ENCODE measurements at regions not wholly inside any gene's neighbourhood (a gene's known extent, or its start where the extent isn't known, plus 50 kb on each side); places are given as distances from the start of the nearest gene placed in this dataset.

- DNase-seq (ENCODE audit: low read depth) = no peak
These were observed 289.8 kb upstream of the KLF6 start for GRCh38 chr10:4074545-4075407.

DNA sequence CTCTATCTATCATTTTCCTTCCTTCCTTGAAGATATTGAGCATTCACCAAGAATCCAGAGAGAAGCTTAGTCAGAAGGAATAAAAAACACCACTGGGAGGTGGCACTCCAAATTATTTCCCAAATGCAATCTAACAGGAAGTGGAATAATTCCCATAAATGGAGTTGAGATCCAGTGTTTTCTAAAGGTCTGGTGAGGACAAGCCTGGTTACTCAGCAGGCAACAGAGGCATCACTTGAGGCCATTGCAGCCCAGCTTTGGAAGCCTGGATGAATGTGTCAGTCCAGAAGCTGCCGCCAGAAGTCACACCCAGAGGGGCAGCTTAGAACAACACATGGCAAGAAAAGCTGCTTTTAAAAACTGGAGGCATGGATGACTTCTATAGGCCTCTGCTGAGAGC lies 288.9 kb upstream of the KLF6 start:
- no peak for DNase-seq (ENCODE audit: low read depth)

DNA sequence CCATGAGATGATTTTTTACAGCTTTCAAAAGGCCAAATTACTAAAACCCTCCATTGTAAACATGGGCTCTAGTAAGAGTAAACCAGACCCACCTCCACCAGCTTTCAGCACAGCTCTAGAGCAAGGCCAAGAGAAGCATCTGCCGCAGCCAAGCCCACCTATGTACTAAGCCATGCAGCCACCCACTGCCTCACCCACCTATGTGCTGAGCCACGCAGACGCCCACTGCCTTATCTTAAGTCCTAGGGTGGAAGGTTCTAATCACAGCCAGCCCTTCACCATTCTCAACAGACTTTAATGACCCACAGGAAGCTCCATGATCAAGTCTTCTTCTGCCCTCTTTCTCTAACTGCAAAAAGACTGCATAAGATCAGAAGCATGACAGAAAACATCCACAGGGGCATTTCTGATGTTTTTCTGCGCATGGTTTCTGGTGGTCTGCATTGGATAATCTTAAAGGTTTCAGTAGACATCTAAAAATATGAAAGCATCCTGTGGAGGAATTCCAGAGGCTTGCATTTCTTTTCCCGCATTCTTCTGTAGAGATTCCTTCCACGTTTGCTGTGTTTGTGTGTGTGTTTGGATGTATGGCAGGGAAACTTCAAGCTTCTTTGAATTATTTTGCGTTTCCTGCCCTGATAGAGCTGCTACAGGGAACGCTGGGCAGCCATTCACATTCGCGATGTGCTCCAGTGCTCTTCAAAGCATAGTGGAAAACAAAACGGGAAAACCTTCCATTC lies 286.1 kb upstream of the KLF6 start:
- no peak for DNase-seq (ENCODE audit: low read depth)

- DNase-seq (ENCODE audit: low read depth) = no peak
These were observed 285.2 kb upstream of the KLF6 start for GRCh38 chr10:4070184-4070583.

DNA sequence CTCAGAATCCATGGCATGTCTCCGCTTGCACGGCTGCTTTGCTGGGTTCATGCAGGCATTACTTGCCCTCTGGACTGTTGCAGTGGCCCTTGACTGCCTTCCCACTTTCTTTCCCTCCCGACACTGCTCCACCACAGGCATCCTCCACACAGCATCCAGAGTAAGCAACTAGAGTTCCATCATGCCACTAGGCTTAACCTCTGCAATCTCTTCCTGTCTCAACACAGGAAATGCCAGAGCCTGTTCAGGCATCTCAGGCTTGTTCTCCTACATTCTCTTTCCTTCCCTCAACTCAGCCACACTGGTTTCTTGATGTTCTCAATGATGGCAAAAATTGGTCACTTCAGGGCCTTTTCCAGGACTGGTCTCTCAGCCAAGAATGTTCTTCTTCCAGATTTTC lies 284.5 kb upstream of the KLF6 start:
- DNase-seq (ENCODE audit: low read depth) = no peak

- no peak for DNase-seq (ENCODE audit: low read depth)
These were observed 283.6 kb upstream of the KLF6 start for GRCh38 chr10:4068629-4069028.

GRCh38 chr10:4067931-4068561 lies 283.0 kb upstream of the KLF6 start:
- no peak for DNase-seq (ENCODE audit: low read depth)

- no peak for DNase-seq (ENCODE audit: low read depth)
These were observed 282.5 kb upstream of the KLF6 start for GRCh38 chr10:4067531-4067930.

GRCh38 chr10:4066581-4067390 lies 281.8 kb upstream of the KLF6 start:
- DNase-seq (ENCODE audit: low read depth) = no peak

DNA sequence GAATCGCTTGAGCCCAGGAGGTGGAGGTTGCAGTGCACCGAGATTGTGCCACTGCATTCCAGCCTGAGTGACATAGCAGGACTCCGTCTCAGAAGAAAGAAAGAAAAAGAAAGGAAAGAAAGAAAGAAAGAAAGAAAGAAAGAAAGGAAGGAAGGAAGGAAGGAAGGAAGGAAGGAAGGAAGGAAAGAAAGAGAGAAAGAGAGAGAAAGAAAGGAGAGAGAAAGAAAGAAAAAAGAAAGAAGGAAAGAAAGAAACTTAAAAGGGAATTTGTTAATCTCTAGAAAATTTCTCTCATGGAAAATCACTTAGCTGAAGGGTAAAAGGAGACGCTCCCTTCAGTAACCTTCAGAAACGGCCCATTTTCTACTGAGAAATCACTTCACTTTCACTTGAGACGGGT lies 279.5 kb upstream of the KLF6 start:
- no peak for DNase-seq (ENCODE audit: low read depth)

DNA sequence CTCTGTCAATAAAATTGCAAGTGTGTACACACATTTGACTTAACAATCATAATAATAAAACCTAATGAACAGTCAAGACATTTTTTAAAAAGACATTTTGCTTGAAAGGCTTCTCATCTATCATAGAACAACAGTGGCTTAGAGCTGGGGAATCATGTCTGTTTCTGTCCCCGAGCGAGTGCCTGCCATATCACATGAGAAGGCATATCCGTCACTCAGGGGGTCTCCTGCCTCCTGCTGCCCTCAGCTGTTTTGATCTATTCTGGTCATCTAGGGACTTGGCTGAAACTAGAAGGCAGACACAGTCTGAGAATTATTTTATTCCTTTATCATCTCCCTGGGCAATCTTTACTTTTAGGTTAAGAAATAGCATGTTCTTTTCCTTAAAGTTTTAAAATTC lies 278.7 kb upstream of the KLF6 start:
- no peak for DNase-seq (ENCODE audit: low read depth)

- no peak for DNase-seq (ENCODE audit: low read depth)
These were observed 277.7 kb upstream of the KLF6 start for GRCh38 chr10:4062751-4063150.

DNA sequence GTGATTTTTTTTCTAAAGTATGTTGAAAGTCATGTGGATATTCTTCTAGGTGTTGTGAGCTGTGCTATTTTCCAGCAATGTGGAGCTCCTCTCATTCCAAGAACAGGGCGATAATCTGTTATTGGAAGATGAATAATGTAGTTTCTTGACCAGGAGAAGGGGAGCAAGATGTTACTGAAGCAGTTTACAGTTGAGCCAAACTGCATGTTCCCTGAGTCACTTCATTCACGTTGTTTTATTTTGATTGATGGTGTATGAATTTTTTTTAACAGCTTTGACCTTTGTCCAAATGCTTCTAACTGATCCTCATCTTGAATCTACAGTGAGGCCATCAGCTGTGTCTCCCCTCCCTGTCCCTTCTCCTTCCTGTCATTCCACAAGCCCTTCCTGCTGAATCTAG lies 277.1 kb upstream of the KLF6 start:
- no peak for DNase-seq (ENCODE audit: low read depth)

DNA sequence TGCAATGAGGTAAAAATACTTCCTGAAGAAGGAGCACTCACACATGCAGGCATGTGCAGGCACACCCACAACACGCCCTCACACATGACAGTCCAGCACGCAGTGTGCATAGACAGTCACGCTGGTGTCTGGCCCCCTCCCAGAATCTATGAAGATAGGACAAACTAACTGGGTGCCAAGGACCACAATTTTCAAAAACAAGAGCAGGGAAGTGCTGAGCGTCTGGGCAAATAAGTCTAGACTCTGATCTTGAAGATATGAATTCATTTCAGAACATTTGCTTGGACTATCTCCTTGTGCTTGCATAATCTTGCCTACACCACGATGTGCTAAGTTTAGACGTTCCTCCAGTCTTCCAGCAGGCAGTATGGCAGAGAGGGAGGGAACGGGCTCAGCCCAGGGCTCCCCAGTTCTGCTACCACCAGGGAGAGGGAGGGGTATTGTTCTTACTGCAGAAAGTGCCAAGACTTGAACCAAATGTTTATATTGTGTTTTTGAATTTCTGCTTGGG lies 276.5 kb upstream of the KLF6 start:
- no peak for DNase-seq (ENCODE audit: low read depth)

DNA sequence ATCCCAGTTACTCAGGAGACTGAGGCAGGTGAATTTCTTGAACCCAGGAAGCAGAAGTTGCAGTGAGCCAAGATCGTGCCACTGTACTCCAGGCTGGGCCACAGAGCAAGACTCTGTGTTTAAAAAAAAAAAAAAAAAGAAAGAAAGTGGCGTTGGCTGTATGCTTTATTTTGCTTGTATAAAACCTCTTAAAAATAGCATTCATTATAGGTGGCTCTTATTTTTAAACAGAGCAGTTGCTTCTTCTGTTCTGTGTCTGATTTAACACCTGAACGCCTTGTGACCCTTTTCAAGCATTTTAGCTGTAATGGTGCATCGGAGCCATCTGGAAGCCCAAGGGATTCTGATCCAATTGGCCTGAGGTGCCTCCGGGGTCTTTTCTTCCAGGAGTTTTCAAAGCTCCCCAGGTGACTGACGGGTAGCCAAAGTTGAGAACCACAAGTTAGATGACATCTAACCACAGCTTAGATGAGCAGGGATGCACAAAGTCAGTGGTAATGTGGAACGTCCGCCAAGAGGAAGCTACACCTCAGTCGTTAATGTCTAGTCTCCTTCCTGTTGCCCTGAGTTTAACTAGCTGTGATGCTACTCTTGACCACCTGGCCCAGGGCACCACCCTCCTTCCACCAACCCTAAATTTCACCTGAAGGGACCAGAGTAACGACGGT lies 274.6 kb upstream of the KLF6 start:
- no peak for DNase-seq (ENCODE audit: low read depth)

- DNase-seq (ENCODE audit: low read depth) = no peak
These were observed 273.6 kb upstream of the KLF6 start for GRCh38 chr10:4058514-4059029.

- no peak for DNase-seq (ENCODE audit: low read depth)
These were observed 272.9 kb upstream of the KLF6 start for GRCh38 chr10:4057725-4058513.

DNA sequence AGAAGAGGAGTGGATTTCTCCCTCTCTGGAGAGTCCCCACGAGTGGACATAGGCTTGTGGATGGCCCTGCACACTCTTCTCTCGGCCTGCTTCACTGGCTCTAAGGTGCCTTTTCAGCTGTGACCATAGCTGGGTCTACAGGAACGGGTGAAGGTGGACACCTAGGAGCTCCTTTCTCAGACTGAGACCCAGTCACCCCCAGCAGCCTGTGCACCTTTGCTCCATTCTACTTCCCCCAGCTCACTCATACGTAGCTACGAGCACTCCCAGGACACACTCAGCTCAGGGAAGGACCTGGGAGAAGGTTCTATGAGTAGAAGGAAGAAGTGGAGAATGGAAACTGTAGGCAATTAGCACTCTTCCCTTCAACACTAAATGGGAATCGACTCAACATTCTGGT lies 272.0 kb upstream of the KLF6 start:
- DNase-seq (ENCODE audit: low read depth) = no peak

DNA sequence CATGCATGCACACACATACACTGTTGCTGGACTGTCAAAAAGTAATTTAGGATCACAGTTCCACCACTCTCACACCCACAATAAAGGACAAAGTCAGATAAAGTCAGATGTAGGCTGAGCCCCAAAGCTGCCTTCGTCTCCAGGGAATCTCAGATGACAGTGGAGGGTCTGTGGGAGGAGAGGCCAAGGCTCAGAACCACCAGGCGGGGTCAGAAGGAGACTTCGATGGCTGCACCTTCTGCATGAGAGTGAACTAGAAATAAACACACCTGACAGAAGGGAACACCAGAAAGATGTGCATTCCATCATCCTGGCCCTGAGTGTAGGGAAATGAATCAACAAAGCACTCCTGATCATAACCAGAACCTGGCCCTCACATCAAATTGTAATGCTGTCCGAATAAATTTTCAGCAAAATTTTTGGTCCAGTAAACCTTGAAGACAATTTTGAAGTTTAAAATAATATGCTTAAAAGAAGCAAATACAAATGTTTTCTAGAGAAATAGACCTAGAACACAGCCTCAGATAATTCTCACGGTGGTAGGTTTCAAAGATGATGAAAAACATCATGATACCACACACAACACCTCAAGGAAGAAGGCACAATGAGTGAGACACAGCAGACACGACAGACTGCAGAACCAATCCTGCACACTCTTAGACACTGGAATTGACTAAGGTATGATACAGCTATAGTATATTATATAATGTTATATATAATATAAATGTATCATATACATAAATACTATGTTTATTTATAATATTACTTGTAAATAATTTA lies 269.8 kb upstream of the KLF6 start:
- no peak for DNase-seq (ENCODE audit: low read depth)

- no peak for DNase-seq (ENCODE audit: low read depth)
These were observed 268.9 kb upstream of the KLF6 start for GRCh38 chr10:4053940-4054339.

All from activated T-helper 1 cell treated with Interleukin-2 at 50 U/mL for 16 hours (primary cell).